Forelimb muscle (tissue), 1 donor: ENCODE measurements at regions not wholly inside any gene's neighbourhood (a gene's known extent, or its start where the extent isn't known, plus 50 kb on each side); places are given as distances from the start of the nearest gene placed in this dataset.
"Not testable (repeated sequence)": the region's sequence is repeated elsewhere in the genome, so short reads cannot be mapped to it uniquely, and the experiment has no call there.

Experiments
- DNase-seq: peaks from one replicate; pipeline ENCODE4 v3.0.0-alpha.2; 2013; ENCODE audit warnings: low read depth

GRCh38 chr13:47707414-47707813, 293.7 kb downstream of the SUCLA2 start:
- no peak for DNase-seq

GRCh38 chr13:47705185-47705584, 295.9 kb downstream of the SUCLA2 start:
- no peak for DNase-seq

GRCh38 chr13:47696674-47697073, 304.4 kb downstream of the SUCLA2 start:
- no peak for DNase-seq

- DNase-seq = no peak
These were observed 313.5 kb downstream of the SUCLA2 start for GRCh38 chr13:47687577-47687976.

GRCh38 chr13:47685156-47685555, 315.9 kb downstream of the SUCLA2 start:
- DNase-seq = not testable (repeated sequence)

GRCh38 chr13:47680748-47681147, 320.3 kb downstream of the SUCLA2 start:
- no peak for DNase-seq

GRCh38 chr13:47679401-47679800, 321.7 kb downstream of the SUCLA2 start:
- no peak for DNase-seq

- no peak for DNase-seq
These were observed 322.7 kb downstream of the SUCLA2 start for GRCh38 chr13:47678201-47678968.

GRCh38 chr13:47675871-47676270, 325.2 kb downstream of the SUCLA2 start:
- DNase-seq = no peak

GRCh38 chr13:47673009-47673850, 327.8 kb downstream of the SUCLA2 start:
- DNase-seq = peak; percentile 68

GRCh38 chr13:47672245-47673008, 328.6 kb downstream of the SUCLA2 start:
- DNase-seq = peak; percentile 55

GRCh38 chr13:47671776-47672175, 329.3 kb downstream of the SUCLA2 start:
- DNase-seq = no peak

GRCh38 chr13:47665043-47665442, 336.0 kb downstream of the SUCLA2 start:
- no peak for DNase-seq

GRCh38 chr13:47661076-47661475, 340.0 kb downstream of the SUCLA2 start:
- no peak for DNase-seq

- DNase-seq = no peak
These were observed 344.4 kb downstream of the SUCLA2 start for GRCh38 chr13:47656651-47657050.

GRCh38 chr13:47650209-47650608, 350.9 kb downstream of the SUCLA2 start:
- DNase-seq = no peak

- DNase-seq = no peak
These were observed 354.1 kb downstream of the SUCLA2 start for GRCh38 chr13:47647001-47647400.

- DNase-seq = no peak
These were observed 354.8 kb downstream of the SUCLA2 start for GRCh38 chr13:47646298-47646697.

GRCh38 chr13:47639738-47640447, 361.2 kb downstream of the SUCLA2 start:
- no peak for DNase-seq

GRCh38 chr13:47638627-47639026, 362.4 kb downstream of the SUCLA2 start:
- no peak for DNase-seq

GRCh38 chr13:47632311-47632710, 368.8 kb downstream of the SUCLA2 start:
- no peak for DNase-seq

GRCh38 chr13:47628666-47629065, 372.4 kb downstream of the SUCLA2 start:
- DNase-seq = no peak
